GM18520 (cell line): ENCODE measurements at regions not wholly inside any gene's neighbourhood (a gene's known extent, or its start where the extent isn't known, plus 50 kb on each side); places are given as distances from the start of the nearest gene placed in this dataset.

Source experiments
- ATAC-seq: cut with Tn5 transposase; IDR thresholded peaks from one replicate; pipeline ENCODE4 v1.9.1; 2021; ENCODE audit not compliant: unreplicated experiment

GRCh38 chr7:68442931-68443631 is 1155.2 kb upstream of the AUTS2 start:
- ATAC-seq = no peak

DNA sequence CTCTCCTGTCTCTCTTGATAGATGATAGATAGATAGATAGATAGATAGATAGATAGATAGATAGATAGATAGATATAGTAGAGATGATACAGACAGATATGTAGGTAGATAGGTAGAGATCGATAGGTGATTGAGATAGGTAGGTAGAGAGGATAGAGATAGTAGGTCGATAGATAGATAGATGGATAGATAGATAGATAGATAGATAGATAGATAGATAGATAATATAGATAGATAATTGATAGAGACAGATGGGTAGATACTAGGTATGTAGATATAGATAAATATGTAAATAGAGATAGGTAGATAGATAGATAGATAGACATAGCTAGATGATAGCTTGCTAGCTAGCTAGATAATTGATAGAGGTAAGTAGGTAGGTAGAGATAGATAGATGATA is 1154.2 kb upstream of the AUTS2 start:
- ATAC-seq = no peak

DNA sequence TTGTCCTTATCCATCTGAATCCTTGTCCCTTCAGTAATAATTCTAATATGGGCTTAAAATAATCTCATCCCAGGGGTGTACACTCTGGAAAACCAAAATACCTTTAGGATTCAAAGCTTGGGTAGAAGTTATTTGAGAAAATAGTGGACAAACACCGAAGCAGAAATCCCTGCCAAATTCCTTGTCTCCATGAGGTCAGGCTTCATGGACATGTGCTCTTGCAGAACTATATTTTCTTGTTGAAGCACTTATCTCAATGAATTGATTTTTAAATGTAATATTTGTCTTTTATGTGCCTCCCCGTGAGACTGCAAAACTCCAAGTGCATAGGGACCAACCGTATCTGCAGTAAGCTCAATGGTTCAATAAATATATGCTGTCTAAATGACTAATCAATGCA is 1153.3 kb upstream of the AUTS2 start:
- ATAC-seq = no peak

DNA sequence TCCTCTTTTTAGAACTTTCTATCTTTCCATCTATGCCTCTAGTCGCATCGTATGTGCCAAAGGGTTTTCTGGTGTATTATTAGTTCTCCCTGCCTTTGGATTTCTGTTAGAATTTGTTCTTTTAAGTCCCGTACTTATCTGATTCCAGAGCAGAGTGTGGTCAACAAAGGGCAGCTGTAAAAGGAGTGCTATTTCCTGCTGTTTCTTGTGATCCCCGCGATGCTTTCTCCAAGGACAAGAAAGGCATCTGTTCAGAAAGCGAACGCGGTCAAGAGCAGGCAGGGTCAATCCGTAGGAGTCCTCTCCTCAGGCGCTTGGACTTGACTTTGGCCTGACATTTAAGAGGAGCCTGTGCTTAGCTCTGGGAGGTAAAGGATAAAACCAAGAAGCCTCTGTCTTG is 1152.1 kb upstream of the AUTS2 start:
- ATAC-seq = no peak

DNA sequence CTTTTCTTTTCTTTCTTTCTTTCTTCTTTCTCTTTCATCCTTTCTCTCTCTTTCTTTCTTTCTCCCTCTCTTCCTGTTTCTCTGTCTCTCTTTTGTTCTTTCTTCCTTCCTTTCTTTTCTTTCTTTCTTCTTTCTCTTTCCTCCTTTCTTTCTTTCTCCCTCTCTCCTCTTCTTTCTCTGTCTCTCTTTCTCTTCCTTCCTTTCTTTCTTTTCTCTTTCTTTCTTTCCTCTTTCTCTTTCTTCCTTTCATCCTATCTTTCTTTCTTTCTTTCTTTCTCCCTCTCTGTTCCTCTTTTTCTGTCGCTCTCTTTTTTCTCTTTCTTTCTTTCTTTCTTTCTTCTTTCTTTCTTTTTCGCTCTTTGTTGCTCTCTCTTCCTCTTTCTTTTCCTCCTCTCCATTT is 1149.2 kb upstream of the AUTS2 start:
- no peak for ATAC-seq

DNA sequence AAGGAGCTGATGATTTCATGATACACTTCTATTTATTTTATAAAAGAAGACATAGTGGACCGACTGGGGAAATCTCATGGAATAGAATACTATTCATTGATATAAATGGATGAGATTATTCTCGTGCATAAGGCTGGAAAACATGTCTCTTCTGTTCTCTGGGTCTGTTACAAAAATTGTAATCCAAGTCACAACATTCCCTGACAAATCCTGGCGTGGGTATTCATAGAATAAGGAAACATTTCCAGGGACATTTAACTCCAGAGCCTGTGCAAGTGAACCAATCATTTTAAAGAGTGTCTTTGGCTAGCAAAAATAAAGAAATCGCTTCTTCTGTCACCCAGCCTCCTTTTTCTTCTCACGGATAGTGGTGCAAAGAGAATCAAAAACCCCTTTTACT is 1148.5 kb upstream of the AUTS2 start:
- ATAC-seq = no peak

- ATAC-seq = no peak
These were observed 1143.3 kb upstream of the AUTS2 start for GRCh38 chr7:68454931-68455330.

GRCh38 chr7:68456469-68456868 is 1141.8 kb upstream of the AUTS2 start:
- no peak for ATAC-seq

GRCh38 chr7:68457481-68457880 is 1140.8 kb upstream of the AUTS2 start:
- ATAC-seq = no peak

GRCh38 chr7:68458010-68458908 is 1140.0 kb upstream of the AUTS2 start:
- no peak for ATAC-seq

DNA sequence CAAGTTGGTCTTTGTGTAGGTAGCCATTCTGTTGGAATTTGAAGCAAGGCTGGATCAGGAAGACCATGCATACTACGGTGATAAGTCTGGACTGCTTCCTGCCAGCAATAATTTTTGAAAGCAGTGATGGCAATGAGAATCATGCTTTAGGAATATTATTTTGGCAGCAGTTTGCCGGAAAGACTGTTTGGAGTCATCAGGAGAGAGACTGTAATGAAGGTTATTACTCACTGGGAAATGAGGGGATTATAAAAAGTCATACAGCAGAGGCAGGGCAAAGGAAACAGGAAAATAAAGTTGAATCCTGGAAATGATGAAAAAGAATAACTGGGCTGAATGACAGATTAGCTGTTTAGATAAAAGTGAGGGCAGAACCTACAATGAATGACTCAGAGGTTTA is 1136.8 kb upstream of the AUTS2 start:
- no peak for ATAC-seq

GRCh38 chr7:68470836-68471435 is 1127.3 kb upstream of the AUTS2 start:
- ATAC-seq = no peak

- no peak for ATAC-seq
These were observed 1125.6 kb upstream of the AUTS2 start for GRCh38 chr7:68472688-68473087.

GRCh38 chr7:68474661-68475216 is 1123.5 kb upstream of the AUTS2 start:
- no peak for ATAC-seq

DNA sequence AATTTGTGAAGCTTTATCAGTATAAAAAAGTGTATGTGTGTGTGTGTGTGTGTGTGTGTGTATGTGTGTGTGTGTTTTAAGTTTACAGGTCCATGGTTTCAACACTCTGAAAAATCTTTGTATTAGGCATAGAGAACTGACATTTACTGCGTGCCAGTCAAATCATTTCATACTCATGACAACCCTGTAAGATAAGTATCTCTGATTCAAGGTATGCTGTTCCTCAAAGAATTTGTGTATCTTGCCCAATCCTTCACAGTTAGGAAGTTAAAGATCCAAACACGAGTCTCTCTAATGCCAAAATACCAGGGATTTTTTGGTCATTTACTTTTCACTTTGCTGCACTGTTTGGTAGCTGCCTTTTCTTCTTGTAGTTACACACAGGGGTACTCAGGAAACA is 1121.3 kb upstream of the AUTS2 start:
- no peak for ATAC-seq

DNA sequence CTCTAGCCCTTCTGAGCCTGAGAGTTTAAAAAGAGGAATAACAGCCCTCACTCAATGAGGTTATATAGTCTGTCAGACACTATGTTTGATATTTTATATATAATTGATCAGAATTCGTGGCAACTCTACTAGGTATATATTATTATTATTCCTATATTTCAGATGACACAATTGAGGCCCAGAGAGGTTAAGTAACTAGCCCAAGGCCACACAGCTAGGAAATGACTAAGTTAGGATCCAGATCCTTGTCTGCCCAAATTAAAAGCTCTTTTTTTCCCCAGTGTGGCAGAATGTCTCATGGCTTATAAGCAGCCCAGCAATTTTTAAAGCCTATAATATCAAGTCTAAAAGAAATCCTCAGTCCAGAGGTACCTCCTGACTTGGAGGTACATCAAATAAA is 1119.9 kb upstream of the AUTS2 start:
- no peak for ATAC-seq

- no peak for ATAC-seq
These were observed 1115.5 kb upstream of the AUTS2 start for GRCh38 chr7:68482800-68483199.

DNA sequence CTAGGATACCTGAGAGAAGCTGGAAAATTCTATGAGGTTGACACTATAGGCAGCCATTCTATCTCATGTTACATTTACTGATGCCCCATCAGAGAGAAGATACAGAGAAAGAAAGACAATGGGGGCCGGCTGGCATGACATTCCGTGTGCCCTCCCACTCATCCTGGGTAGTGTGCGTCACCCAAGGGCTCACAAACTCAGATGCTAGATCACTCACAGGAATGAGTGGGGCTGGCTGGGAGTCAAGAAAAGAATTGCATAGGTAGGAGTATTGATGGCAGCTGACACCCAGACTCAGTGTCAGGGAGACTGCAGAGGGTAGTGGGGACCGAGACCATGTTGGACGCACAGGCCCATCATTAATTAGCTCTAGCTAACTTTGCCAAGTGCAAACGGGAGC is 1113.5 kb upstream of the AUTS2 start:
- ATAC-seq = no peak

DNA sequence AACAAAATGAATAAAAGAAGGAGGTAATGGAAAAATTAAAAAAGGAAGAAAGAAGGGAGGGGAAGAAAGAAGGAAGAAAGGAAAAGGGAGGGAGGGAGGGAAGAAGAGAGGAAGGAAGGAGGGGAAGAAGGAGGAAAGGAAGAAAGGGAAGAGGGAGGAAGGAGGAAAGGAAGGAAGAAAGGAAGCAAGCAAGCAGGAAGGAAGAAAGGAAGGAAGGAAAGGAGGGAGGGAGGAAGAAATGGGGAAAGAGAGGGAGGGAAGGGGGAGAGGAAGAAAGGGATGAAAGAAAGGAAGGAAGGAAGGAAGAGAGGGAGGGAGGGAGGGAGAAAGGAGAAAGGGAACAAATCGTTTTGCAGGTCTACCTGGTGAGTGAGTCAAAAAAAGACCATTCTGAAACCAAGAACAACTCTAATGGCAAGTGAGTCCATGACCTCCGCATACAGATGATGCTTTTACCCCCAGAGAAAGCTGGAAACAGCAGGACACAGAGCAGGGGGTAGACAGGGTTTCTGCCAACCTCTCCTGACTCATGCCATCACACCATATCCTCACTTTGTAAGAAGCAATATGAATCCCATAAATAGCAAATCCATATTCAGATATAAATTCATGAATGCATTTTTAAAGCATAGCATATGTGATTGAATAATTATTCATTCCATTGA is 1112.9 kb upstream of the AUTS2 start:
- ATAC-seq = no peak

DNA sequence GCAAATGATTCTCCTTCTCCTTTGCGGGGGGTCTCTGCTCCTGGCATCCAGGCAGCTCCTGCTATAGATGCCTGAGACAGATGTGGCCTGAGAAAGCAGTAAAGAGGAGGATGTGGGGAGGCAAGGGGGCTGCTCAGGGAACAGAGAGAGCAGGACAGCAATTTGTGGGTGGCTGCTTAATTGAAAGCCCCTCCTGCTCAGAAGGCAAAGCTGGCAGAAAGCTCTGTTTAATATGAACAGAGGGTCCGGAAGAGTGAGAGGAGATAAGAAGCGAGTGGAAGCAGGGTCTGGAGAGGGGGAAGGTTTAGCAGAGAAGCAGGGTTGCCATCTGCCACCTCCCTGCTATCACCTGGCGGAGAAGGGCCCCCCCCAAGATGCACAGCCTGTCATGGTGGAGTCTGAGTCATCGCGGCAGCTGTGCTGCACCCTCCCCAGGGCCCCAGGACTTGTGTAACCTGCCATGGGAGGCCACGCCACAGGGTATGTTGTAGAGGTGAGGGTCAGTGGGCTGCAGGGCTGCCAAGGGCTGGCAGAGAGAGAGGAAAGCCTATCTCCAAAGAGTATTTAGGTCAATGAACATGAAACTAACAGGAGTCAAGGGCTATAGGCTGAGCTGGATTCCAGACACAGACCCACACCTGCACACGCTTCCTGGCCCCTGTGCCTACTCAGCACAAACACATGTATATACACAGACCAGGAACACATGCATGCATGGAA is 1109.8 kb upstream of the AUTS2 start:
- no peak for ATAC-seq
